Nephron progenitor cell (in vitro differentiated cells): ENCODE measurements at regions not wholly inside any gene's neighbourhood (a gene's known extent, or its start where the extent isn't known, plus 50 kb on each side); places are given as distances from the start of the nearest gene placed in this dataset.

Experiments
- DNase-seq: peaks from one replicate; pipeline ENCODE4 v3.0.0; 2021
- H3K27ac Mint-ChIP-seq: 2 replicates; pipeline ENCODE4 v1.8.0; 2021; ENCODE audit warnings: mild to moderate bottlenecking, moderate library complexity, mixed read lengths
- H3K27me3 Mint-ChIP-seq: 2 replicates; pipeline ENCODE4 v1.8.0; 2021; ENCODE audit warnings: mild to moderate bottlenecking, low read depth, mixed read lengths; ENCODE audit not compliant: poor library complexity
- H3K36me3 Mint-ChIP-seq: 2 replicates; pipeline ENCODE4 v1.8.0; 2021; ENCODE audit warnings: low read depth, mixed read lengths
- H3K4me1 Mint-ChIP-seq: 2 replicates; pipeline ENCODE4 v1.8.0; 2021; ENCODE audit warnings: mixed read lengths
- H3K4me3 Mint-ChIP-seq: 2 replicates; pipeline ENCODE4 v1.8.0; 2021; ENCODE audit warnings: mild to moderate bottlenecking, moderate library complexity, mixed read lengths
- H3K9me3 Mint-ChIP-seq: 2 replicates; pipeline ENCODE4 v1.8.0; 2021; ENCODE audit warnings: mild to moderate bottlenecking, moderate library complexity, mixed read lengths
- TF ChIP-seq, protein P1 (sequence below): fragments of 200-600 bp; sonication (generic); IDR thresholded peaks from 2 replicates; pipeline ENCODE4 v1.5.0; 2021; ENCODE audit warnings: antibody characterized with exemption

DNA sequence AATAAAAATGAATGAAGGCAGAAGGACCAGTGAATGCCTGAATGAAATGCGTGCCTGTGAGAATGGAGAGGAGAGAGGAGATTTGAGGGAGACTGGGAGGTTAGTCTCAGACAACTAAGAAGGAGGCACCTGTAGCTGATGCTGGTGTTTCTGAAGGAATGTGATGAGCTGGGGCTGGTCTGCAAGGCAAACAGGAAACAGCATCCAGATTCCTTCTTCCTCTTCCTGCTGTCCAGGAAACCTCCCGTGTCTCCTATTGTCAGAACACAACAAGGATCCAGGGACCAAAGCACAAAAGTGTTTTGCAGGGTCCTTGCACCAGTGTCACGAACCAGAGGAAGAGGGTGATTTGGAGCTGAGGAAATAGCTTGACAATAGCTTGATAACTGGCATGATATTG lies 50.4 kb upstream of the TAB2 start:
- TF ChIP-seq, protein P1, sequence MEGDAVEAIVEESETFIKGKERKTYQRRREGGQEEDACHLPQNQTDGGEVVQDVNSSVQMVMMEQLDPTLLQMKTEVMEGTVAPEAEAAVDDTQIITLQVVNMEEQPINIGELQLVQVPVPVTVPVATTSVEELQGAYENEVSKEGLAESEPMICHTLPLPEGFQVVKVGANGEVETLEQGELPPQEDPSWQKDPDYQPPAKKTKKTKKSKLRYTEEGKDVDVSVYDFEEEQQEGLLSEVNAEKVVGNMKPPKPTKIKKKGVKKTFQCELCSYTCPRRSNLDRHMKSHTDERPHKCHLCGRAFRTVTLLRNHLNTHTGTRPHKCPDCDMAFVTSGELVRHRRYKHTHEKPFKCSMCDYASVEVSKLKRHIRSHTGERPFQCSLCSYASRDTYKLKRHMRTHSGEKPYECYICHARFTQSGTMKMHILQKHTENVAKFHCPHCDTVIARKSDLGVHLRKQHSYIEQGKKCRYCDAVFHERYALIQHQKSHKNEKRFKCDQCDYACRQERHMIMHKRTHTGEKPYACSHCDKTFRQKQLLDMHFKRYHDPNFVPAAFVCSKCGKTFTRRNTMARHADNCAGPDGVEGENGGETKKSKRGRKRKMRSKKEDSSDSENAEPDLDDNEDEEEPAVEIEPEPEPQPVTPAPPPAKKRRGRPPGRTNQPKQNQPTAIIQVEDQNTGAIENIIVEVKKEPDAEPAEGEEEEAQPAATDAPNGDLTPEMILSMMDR: no peak
- peaks cover 7% of the 10 kb centered on the region for H3K9me3 Mint-ChIP-seq
- peaks cover 4% of the 10 kb centered on the region for H3K36me3 Mint-ChIP-seq
- H3K27me3 Mint-ChIP-seq: peaks cover 3% of the 10 kb centered on the region
- no peak overlapping the region for H3K27ac Mint-ChIP-seq
- H3K4me1 Mint-ChIP-seq: peaks cover 6% of the 10 kb centered on the region
- no peak overlapping the region for H3K4me3 Mint-ChIP-seq
- DNase-seq: no peak

DNA sequence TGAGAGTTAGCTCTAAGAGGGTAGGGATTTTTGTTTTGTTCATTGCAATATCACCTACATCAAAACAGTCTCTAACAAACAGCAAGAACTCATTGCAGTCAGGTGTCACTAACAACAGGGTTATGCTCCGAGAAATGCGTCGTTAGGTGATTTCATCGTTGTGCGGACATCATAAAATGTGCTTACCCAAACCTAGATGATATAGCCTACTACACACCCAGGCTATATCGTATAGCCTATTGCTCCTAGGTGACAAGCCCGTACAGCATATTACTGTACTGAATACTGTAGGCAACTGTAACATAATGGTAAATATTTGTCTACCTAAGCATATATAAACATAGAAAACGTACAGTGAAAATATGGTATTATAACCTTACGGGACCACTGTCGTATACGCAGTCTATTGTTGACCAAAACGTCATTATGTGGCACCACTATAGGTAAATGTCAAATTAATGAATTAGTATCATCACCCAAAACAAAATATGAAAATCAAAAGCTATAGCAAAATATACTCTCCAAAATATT lies 49.9 kb upstream of the TAB2 start:
- Mint-ChIP-seq H3K36me3 (peaks cover 4% of the 10 kb centered on the region), H3K27me3 (peaks cover 3% of the 10 kb centered on the region), H3K9me3 (peaks cover 12% of the 10 kb centered on the region), H3K27ac (no peak overlapping the region), H3K4me3 (no peak overlapping the region), H3K4me1 (peaks cover 6% of the 10 kb centered on the region)
- TF ChIP-seq, protein P1: no peak
- no peak for DNase-seq
